Endodermal cell (in vitro differentiated cells): ENCODE measurements at regions not wholly inside any gene's neighbourhood (a gene's known extent, or its start where the extent isn't known, plus 50 kb on each side); places are given as distances from the start of the nearest gene placed in this dataset.

Experiments
- DNase-seq: peaks from one replicate; pipeline ENCODE4 v3.0.0-alpha.2; 2017
- H3K27ac ChIP-seq: 2 replicates; pipeline ENCODE4 v1.5.1; 2013; ENCODE audit warnings: mild to moderate bottlenecking, low read depth, low read length, moderate library complexity
- H3K27me3 ChIP-seq: 2 replicates; pipeline ENCODE4 v1.6.1; 2013; ENCODE audit warnings: mild to moderate bottlenecking, low read length, moderate library complexity; ENCODE audit not compliant: insufficient read depth, control insufficient read depth, poor library complexity, severe bottlenecking
- H3K36me3 ChIP-seq: 2 replicates; pipeline ENCODE4 v1.7.0; 2013; ENCODE audit warnings: mild to moderate bottlenecking, low read length, moderate library complexity; ENCODE audit not compliant: control insufficient read depth, insufficient read depth
- H3K4me1 ChIP-seq: one replicate; pipeline ENCODE4 v1.7.0; 2013; ENCODE audit warnings: low read length; ENCODE audit not compliant: control insufficient read depth, insufficient read depth
- H3K4me3 ChIP-seq: 2 replicates; pipeline ENCODE4 v1.5.1; 2013; ENCODE audit warnings: mild to moderate bottlenecking, low read length, moderate library complexity
- H3K9ac ChIP-seq: 2 replicates; pipeline ENCODE4 v1.6.1; 2013; ENCODE audit warnings: mild to moderate bottlenecking, low read length, moderate library complexity; ENCODE audit not compliant: poor library complexity, severe bottlenecking; ENCODE audit errors: extremely low read depth
- H3K9me3 ChIP-seq: 2 replicates; pipeline ENCODE4 v1.6.1; 2013; ENCODE audit warnings: mild to moderate bottlenecking, low read length, moderate library complexity; ENCODE audit not compliant: control insufficient read depth
- H3K27ac Mint-ChIP-seq: 2 replicates; pipeline ENCODE4 v1.8.0; 2020; ENCODE audit warnings: mixed read lengths
- H3K27me3 Mint-ChIP-seq: 2 replicates; pipeline ENCODE4 v1.8.0; 2021; ENCODE audit warnings: mild to moderate bottlenecking, mixed read lengths; ENCODE audit not compliant: insufficient read depth
- H3K36me3 Mint-ChIP-seq: 2 replicates; pipeline ENCODE4 v1.8.0; 2020; ENCODE audit warnings: low read depth, mixed read lengths
- H3K4me1 Mint-ChIP-seq: 2 replicates; pipeline ENCODE4 v1.8.0; 2020; ENCODE audit warnings: mixed read lengths
- H3K4me3 Mint-ChIP-seq: 2 replicates; pipeline ENCODE4 v1.8.0; 2020; ENCODE audit warnings: mild to moderate bottlenecking, moderate library complexity, mixed read lengths
- H3K9me3 Mint-ChIP-seq: 2 replicates; pipeline ENCODE4 v1.8.0; 2020; ENCODE audit warnings: mild to moderate bottlenecking, mixed read lengths
- CTCF ChIP-seq: fragments of 200-600 bp; sonication (generic); conservative IDR thresholded peaks from 2 replicates; pipeline ENCODE4 v1.5.0; 2021; ENCODE audit warnings: antibody characterized with exemption, mild to moderate bottlenecking
- whole genome bisulfite sequencing, 2 experiments: methylation state at CpG; one replicate each; pipeline versions ENCODE4 v1.1.5 to v1.1.7; 2013; ENCODE audit warnings: missing lambda C conversion rate in 2 of 2, mixed read lengths in 1 of 2; ENCODE audit not compliant: insufficient coverage in 1 of 2, insufficient read length in 1 of 2; 5-methylcytosine and 5-hydroxymethylcytosine counted together

DNA sequence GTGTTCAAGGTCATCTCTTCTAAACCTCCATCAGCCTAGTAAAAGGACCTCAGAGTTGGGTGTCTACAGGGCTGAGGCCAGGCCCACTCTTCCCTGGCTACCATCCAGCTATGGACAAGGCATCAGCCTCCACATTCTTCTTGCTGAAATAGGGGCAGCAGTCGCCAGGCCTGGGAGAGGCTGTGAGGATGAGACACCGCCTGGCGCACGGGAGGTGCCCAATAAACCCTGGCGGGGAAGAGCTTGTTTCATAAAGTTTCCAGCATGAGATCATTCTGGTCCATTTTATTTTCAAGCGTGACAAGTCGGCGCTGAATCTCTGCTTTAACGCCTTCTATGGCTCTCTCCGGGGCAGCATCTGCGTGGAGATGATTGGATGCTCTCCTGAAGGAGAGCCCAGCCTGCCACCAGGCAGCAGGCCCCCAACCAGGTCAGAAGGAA lies 153.4 kb downstream of the OLFM1 start:
- H3K4me3 ChIP-seq: no peak overlapping the region
- no peaks in the 10 kb centered on the region for H3K27me3 Mint-ChIP-seq
- H3K9me3 ChIP-seq: no peaks in the 10 kb centered on the region
- no peaks in the 10 kb centered on the region for H3K4me1 ChIP-seq
- peak; percentile 29 for DNase-seq
- H3K36me3 Mint-ChIP-seq: no peaks in the 10 kb centered on the region
- WGBS, 2 experiments: 89 to 93% methylated on average over 11 of the region's 11 CpGs
- no peaks in the 10 kb centered on the region for H3K4me1 Mint-ChIP-seq
- no peak overlapping the region for H3K27ac Mint-ChIP-seq
- no peak overlapping the region for H3K4me3 Mint-ChIP-seq
- TF ChIP-seq CTCF: no peak
- no peaks in the 10 kb centered on the region for H3K27me3 ChIP-seq
- H3K9ac ChIP-seq: no peak overlapping the region
- no peak overlapping the region for H3K27ac ChIP-seq
- H3K9me3 Mint-ChIP-seq: no peaks in the 10 kb centered on the region
- no peaks in the 10 kb centered on the region for H3K36me3 ChIP-seq

DNA sequence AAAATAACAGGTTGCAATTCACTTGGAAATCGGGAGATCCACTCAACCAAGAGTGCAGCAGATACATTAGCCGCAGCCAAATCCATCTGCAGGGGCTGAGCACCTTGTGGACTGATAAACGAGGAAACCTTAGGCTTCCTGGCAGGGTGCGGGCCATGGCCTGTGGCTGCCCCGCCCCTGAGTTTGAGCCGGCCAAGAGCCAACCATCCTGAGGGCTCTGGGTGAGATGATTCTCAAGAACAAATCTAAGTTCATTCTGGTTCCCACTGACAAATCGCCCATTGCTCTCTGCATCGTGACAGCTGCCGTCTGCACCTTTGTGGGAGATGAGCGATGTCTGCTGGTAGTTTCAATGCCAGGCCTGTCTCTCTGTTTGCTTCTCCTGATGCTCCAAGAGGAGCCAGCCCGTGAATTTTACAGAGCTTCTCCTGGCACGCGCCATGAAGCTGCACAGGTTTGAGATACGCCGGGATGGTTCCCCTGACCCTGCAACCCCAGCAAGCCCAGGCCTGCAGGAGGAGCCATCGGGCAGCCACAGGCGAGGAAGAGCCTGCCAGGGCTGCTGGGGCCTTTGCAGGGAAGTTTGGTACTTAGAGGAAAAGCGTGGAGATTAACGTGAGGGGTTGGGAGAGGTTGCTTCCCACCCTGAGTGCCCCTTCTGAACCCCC lies 154.0 kb downstream of the OLFM1 start:
- Histone ChIP-seq H3K27ac (no peak overlapping the region), H3K4me3 (no peak overlapping the region), H3K9ac (no peak overlapping the region), H3K27me3 (no peaks in the 10 kb centered on the region), H3K4me1 (no peaks in the 10 kb centered on the region), H3K36me3 (no peaks in the 10 kb centered on the region), H3K9me3 (no peaks in the 10 kb centered on the region)
- Mint-ChIP-seq H3K27me3 (no peaks in the 10 kb centered on the region), H3K4me3 (no peak overlapping the region), H3K9me3 (no peaks in the 10 kb centered on the region), H3K36me3 (no peaks in the 10 kb centered on the region), H3K27ac (no peak overlapping the region), H3K4me1 (no peaks in the 10 kb centered on the region)
- TF ChIP-seq CTCF: peak; percentile 74
- DNase-seq: peak; percentile 80
- 84% methylated on average over 15 to 19 of the region's 19 CpGs for WGBS, 2 experiments

DNA sequence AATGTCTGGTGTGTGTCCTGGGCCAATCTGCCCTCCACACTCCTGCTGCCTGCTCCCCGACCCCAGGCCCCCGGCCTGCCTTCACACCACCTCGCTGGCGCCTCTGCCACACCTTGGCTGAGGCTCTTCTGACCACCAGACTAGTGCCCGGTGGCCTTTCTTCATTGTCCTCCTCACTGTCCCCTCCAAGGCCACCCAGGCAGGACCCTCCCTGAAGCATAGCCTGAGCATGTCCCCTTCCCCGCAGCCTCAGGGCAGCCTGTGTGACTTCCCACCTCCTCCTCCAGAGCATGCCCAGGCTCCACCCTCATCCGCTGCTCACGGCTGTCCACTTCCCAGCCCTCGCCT lies 154.6 kb downstream of the OLFM1 start:
- H3K36me3 Mint-ChIP-seq: no peaks in the 10 kb centered on the region

More for the DNA sequence above, 154.6 kb downstream of the OLFM1 start:
- Histone ChIP-seq H3K9ac (no peak overlapping the region), H3K27me3 (no peaks in the 10 kb centered on the region), H3K36me3 (no peaks in the 10 kb centered on the region), H3K27ac (no peak overlapping the region), H3K4me3 (no peak overlapping the region), H3K4me1 (no peaks in the 10 kb centered on the region), H3K9me3 (no peaks in the 10 kb centered on the region)
- no peaks in the 10 kb centered on the region for H3K9me3 Mint-ChIP-seq
- H3K4me1 Mint-ChIP-seq: no peaks in the 10 kb centered on the region
- TF ChIP-seq CTCF: no peak
- no peak overlapping the region for H3K27ac Mint-ChIP-seq
- DNase-seq: no peak
- no peaks in the 10 kb centered on the region for H3K27me3 Mint-ChIP-seq
- no peak overlapping the region for H3K4me3 Mint-ChIP-seq
- 81 to 83% methylated on average over 4 to 9 of the region's 9 CpGs for WGBS, 2 experiments
